ENCODE measurements at regions not wholly inside any gene's neighbourhood (a gene's known extent, or its start where the extent isn't known, plus 50 kb on each side); places are given as distances from the start of the nearest gene placed in this dataset.
"Not testable (repeated sequence)": the region's sequence is repeated elsewhere in the genome, so short reads cannot be mapped to it uniquely, and the experiment has no call there.

- Histone ChIP-seq H3K4me1 (no peaks in the 10 kb centered on the region), H3K36me3 (no peaks in the 10 kb centered on the region), H3K27ac (no peak overlapping the region), H3K9me3 (no peaks in the 10 kb centered on the region), H3K27me3 (peaks cover 0 to 5% (median 0%) of the 10 kb centered on the region in 4 donors), H3K4me3 (no peak overlapping the region)
- intact Hi-C loops (cut with DNase I), result no loop called here
- TF ChIP-seq CTCF (IDR thresholded peaks at IDR 0.05), result no peak
- no peak for TF ChIP-seq POLR2A (IDR thresholded peaks at IDR 0.05)
- 80 to 81% methylated on average over 3 of the region's 3 CpGs for WGBS, 2 donors
- DNase-seq, result no peak
These were observed 104.7 kb upstream of the TRIM2 start for GRCh38 chr4:153099391-153100140.

GRCh38 chr4:153106736-153107135 lies 97.5 kb upstream of the TRIM2 start:
- intact Hi-C loops (cut with DNase I); H3K27ac ChIP-seq; H3K9me3 ChIP-seq; H3K4me1 ChIP-seq; H3K36me3 ChIP-seq; H3K4me3 ChIP-seq; DNase-seq: not testable (repeated sequence)
- 58% methylated on average over 2 of the region's 2 CpGs; no CpG with 5 or more reads in 1 of the 2 donors for WGBS, 2 donors
- H3K27me3 ChIP-seq, result peaks cover 0 to 38% (median 0%) of the 10 kb centered on the region in 4 donors

- H3K27me3 ChIP-seq, result peaks cover 0 to 38% (median 0%) of the 10 kb centered on the region in 4 donors
- H3K36me3 ChIP-seq, result no peaks in the 10 kb centered on the region
- no peak for TF ChIP-seq CTCF (IDR thresholded peaks at IDR 0.05)
- no peak for TF ChIP-seq POLR2A (IDR thresholded peaks at IDR 0.05)
- H3K27ac ChIP-seq, result no peak overlapping the region
- H3K4me1 ChIP-seq, result no peaks in the 10 kb centered on the region
- intact Hi-C loops (cut with DNase I), result no loop called here
- WGBS, 2 donors, result 83 to 88% methylated on average over 4 to 6 of the region's 8 CpGs
- no peak for DNase-seq
- H3K9me3 ChIP-seq, result peaks cover 0 to 7% (median 0%) of the 10 kb centered on the region in 3 donors
- no peak overlapping the region for H3K4me3 ChIP-seq
These were observed 97.0 kb upstream of the TRIM2 start for GRCh38 chr4:153107246-153107645.

GRCh38 chr4:153109296-153109849 lies 94.9 kb upstream of the TRIM2 start:
- Histone ChIP-seq H3K27ac (no peak overlapping the region), H3K4me3 (no peak overlapping the region), H3K9me3 (peaks cover 0 to 7% (median 0%) of the 10 kb centered on the region in 3 donors), H3K27me3 (peaks cover 0 to 32% (median 0%) of the 10 kb centered on the region in 4 donors), H3K4me1 (no peaks in the 10 kb centered on the region), H3K36me3 (no peaks in the 10 kb centered on the region)
- no peak for DNase-seq
- intact Hi-C loops (cut with DNase I), result no loop called here
- 91 to 95% methylated on average over 3 of the region's 3 CpGs for WGBS, 2 donors
- TF ChIP-seq POLR2A (IDR thresholded peaks at IDR 0.05) (no peak), CTCF (IDR thresholded peaks at IDR 0.05) (no peak)

- H3K36me3 ChIP-seq, result no peaks in the 10 kb centered on the region
- DNase-seq, result no peak
- WGBS, 2 donors, result 78 to 79% methylated on average over 6 of the region's 6 CpGs
- intact Hi-C loops (cut with DNase I), result no loop called here
- peaks cover 6 to 14% (median 8%) of the 10 kb centered on the region in 3 donors for H3K4me1 ChIP-seq
- TF ChIP-seq CTCF (IDR thresholded peaks at IDR 0.05), result no peak
- no peak for TF ChIP-seq POLR2A (IDR thresholded peaks at IDR 0.05)
- H3K27me3 ChIP-seq, result peaks cover 0 to 29% (median 0%) of the 10 kb centered on the region in 4 donors
- no peaks in the 10 kb centered on the region for H3K9me3 ChIP-seq
- H3K4me3 ChIP-seq, result no peak overlapping the region
- H3K27ac ChIP-seq, result no peak overlapping the region
These were observed 93.5 kb upstream of the TRIM2 start for GRCh38 chr4:153110739-153111138.

Data from esophagus squamous epithelium (tissue), 5 donors.